ENCODE measurements at regions not wholly inside any gene's neighbourhood (a gene's known extent, or its start where the extent isn't known, plus 50 kb on each side); places are given as distances from the start of the nearest gene placed in this dataset.

- TF ChIP-seq CTCF (conservative IDR thresholded peaks at IDR 0.05; ENCODE audit: low read depth in 2 of 2) = no peak
- TF ChIP-seq CREB1 (CRISPR knock-in tag; IDR thresholded peaks at IDR 0.05; ENCODE audit: low read depth) = no peak
- TF ChIP-seq, protein P1, sequence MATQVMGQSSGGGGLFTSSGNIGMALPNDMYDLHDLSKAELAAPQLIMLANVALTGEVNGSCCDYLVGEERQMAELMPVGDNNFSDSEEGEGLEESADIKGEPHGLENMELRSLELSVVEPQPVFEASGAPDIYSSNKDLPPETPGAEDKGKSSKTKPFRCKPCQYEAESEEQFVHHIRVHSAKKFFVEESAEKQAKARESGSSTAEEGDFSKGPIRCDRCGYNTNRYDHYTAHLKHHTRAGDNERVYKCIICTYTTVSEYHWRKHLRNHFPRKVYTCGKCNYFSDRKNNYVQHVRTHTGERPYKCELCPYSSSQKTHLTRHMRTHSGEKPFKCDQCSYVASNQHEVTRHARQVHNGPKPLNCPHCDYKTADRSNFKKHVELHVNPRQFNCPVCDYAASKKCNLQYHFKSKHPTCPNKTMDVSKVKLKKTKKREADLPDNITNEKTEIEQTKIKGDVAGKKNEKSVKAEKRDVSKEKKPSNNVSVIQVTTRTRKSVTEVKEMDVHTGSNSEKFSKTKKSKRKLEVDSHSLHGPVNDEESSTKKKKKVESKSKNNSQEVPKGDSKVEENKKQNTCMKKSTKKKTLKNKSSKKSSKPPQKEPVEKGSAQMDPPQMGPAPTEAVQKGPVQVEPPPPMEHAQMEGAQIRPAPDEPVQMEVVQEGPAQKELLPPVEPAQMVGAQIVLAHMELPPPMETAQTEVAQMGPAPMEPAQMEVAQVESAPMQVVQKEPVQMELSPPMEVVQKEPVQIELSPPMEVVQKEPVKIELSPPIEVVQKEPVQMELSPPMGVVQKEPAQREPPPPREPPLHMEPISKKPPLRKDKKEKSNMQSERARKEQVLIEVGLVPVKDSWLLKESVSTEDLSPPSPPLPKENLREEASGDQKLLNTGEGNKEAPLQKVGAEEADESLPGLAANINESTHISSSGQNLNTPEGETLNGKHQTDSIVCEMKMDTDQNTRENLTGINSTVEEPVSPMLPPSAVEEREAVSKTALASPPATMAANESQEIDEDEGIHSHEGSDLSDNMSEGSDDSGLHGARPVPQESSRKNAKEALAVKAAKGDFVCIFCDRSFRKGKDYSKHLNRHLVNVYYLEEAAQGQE (IDR thresholded peaks at IDR 0.05; ENCODE audit: unreplicated experiment) = no peak
- TF ChIP-seq ETS1 (IDR thresholded peaks at IDR 0.05) = no peak
- TF ChIP-seq ZNF114 (CRISPR knock-in tag; IDR thresholded peaks at IDR 0.05) = no peak
- no peak for TF ChIP-seq JUNB (IDR thresholded peaks at IDR 0.05; ENCODE audit: unreplicated experiment)
- TF ChIP-seq NANOG (IDR thresholded peaks at IDR 0.05; ENCODE audit: borderline replicate concordance) = no peak
- no peak for TF ChIP-seq POLR2AphosphoS5 (IDR thresholded peaks at IDR 0.05; ENCODE audit: low read depth)
Observed at GRCh38 chr21:27535188-27535587, 568.3 kb upstream of the ADAMTS5 start (continued).

DNA sequence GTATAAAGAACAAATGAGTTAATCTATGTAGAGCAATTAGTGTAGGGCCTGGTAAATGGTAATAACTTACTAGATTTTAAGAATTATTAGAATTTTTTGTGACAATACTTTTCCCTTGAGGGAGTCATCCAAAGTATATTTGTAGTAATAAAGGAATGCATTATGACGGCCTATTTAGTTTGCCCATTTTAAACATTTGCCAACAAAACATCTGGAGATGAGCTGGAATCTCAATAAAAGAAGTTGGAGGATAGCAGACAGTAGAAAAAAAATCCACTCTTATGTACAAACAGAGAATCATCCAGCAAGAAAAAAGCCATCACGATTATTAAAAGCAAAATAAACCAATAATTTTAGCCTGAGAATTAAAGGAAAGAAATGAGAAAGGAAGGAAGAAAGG, 567.3 kb upstream of the ADAMTS5 start:
- H3K36me3 Mint-ChIP-seq (ENCODE audit: low read depth) = no peaks in the 10 kb centered on the region
- Histone ChIP-seq H3K4me1 (ENCODE audit: insufficient read depth) (no peaks in the 10 kb centered on the region), H3K27me3 (ENCODE audit: insufficient read depth) (no peaks in the 10 kb centered on the region), H4K20me1 (replicated peaks; ENCODE audit: insufficient read depth) (no peaks in the 10 kb centered on the region), H3K36me3 (ENCODE audit: insufficient read depth) (no peaks in the 10 kb centered on the region), H3K4me2 (no peak overlapping the region), H3K9me2 (ENCODE audit: insufficient read depth) (no peaks in the 10 kb centered on the region), H3F3A (replicated peaks; ENCODE audit: low read depth) (no peaks in the 10 kb centered on the region), H2AFZ (no peak overlapping the region), H3K79me2 (replicated peaks; ENCODE audit: insufficient read depth) (no peaks in the 10 kb centered on the region), H3K4me3 (no peak overlapping the region), H3K27ac (ENCODE audit: low read depth) (no peak overlapping the region)
- no peak overlapping the region for H3K4me3 Mint-ChIP-seq
- H3K27me3 Mint-ChIP-seq (ENCODE audit: insufficient read depth, low read depth, poor library complexity) = no peaks in the 10 kb centered on the region
- no peaks in the 10 kb centered on the region for H3K4me1 Mint-ChIP-seq
- no peak for DNase-seq (ENCODE audit: low spot score)
- no peak for ATAC-seq
- H3K9me3 Mint-ChIP-seq = no peaks in the 10 kb centered on the region
- no peak overlapping the region for H3K27ac Mint-ChIP-seq
- TF ChIP-seq CREB1 (CRISPR knock-in tag; IDR thresholded peaks at IDR 0.05; ENCODE audit: low read depth) (no peak), EZH2phosphoT487 (IDR thresholded peaks at IDR 0.05; ENCODE audit: unreplicated experiment) (no peak), JUNB (IDR thresholded peaks at IDR 0.05; ENCODE audit: unreplicated experiment) (no peak), CTCF (conservative IDR thresholded peaks at IDR 0.05; ENCODE audit: low read depth in 2 of 2) (no peak), STAT1 (IDR thresholded peaks at IDR 0.05; ENCODE audit: unreplicated experiment) (no peak), ETS1 (IDR thresholded peaks at IDR 0.05) (no peak), ZNF331 (CRISPR knock-in tag; IDR thresholded peaks at IDR 0.05; ENCODE audit: low read depth) (no peak), EZH2 (IDR thresholded peaks at IDR 0.05; ENCODE audit: low read depth, unreplicated experiment) (no peak), ZNF114 (CRISPR knock-in tag; IDR thresholded peaks at IDR 0.05) (no peak), POLR2AphosphoS5 (IDR thresholded peaks at IDR 0.05; ENCODE audit: low read depth) (no peak)
- TF ChIP-seq, protein P1 (IDR thresholded peaks at IDR 0.05; ENCODE audit: unreplicated experiment) = no peak

Data from GM23338 (cell line).